ENCODE measurements at regions not wholly inside any gene's neighbourhood (a gene's known extent, or its start where the extent isn't known, plus 50 kb on each side); places are given as distances from the start of the nearest gene placed in this dataset.
"Not testable (repeated sequence)": the region's sequence is repeated elsewhere in the genome, so short reads cannot be mapped to it uniquely, and the experiment has no call there.

- DNase-seq = no peak
Measured at GRCh38 chr21:14825514-14825974, 239.3 kb downstream of the NRIP1 start.

GRCh38 chr21:14824126-14824525 is 240.7 kb downstream of the NRIP1 start:
- no peak for DNase-seq

- no peak for DNase-seq
Measured at GRCh38 chr21:14817311-14817710, 247.5 kb downstream of the NRIP1 start.

GRCh38 chr21:14814991-14815390 is 249.8 kb downstream of the NRIP1 start:
- DNase-seq = no peak

GRCh38 chr21:14814282-14814681 is 250.5 kb downstream of the NRIP1 start:
- DNase-seq = no peak

- DNase-seq = not testable (repeated sequence)
Measured at GRCh38 chr21:14804170-14804569, 258.1 kb upstream of the SAMSN1 start.

GRCh38 chr21:14797543-14797942 is 251.4 kb upstream of the SAMSN1 start:
- DNase-seq = no peak

GRCh38 chr21:14787312-14787711 is 241.2 kb upstream of the SAMSN1 start:
- no peak for DNase-seq

- DNase-seq = no peak
Measured at GRCh38 chr21:14785679-14786078, 239.6 kb upstream of the SAMSN1 start.

GRCh38 chr21:14773777-14774345 is 227.7 kb upstream of the SAMSN1 start:
- DNase-seq = peak; percentile 54

- DNase-seq = no peak
Measured at GRCh38 chr21:14771593-14771992, 225.5 kb upstream of the SAMSN1 start.

- no peak for DNase-seq
Measured at GRCh38 chr21:14768042-14768441, 221.9 kb upstream of the SAMSN1 start.

GRCh38 chr21:14767192-14767852 is 221.2 kb upstream of the SAMSN1 start:
- no peak for DNase-seq

- DNase-seq = no peak
Measured at GRCh38 chr21:14766241-14766640, 220.1 kb upstream of the SAMSN1 start.

GRCh38 chr21:14763695-14764064 is 217.6 kb upstream of the SAMSN1 start:
- DNase-seq = no peak

GRCh38 chr21:14762734-14763694 is 216.9 kb upstream of the SAMSN1 start:
- DNase-seq = no peak

GRCh38 chr21:14762327-14762726 is 216.2 kb upstream of the SAMSN1 start:
- DNase-seq = no peak

GRCh38 chr21:14759285-14759684 is 213.2 kb upstream of the SAMSN1 start:
- DNase-seq = no peak

GRCh38 chr21:14758849-14759248 is 212.7 kb upstream of the SAMSN1 start:
- no peak for DNase-seq

GRCh38 chr21:14757533-14758327 is 211.6 kb upstream of the SAMSN1 start:
- no peak for DNase-seq

- no peak for DNase-seq
Measured at GRCh38 chr21:14755086-14755485, 209.0 kb upstream of the SAMSN1 start.

GRCh38 chr21:14754682-14755081 is 208.6 kb upstream of the SAMSN1 start:
- DNase-seq = no peak

- no peak for DNase-seq
Measured at GRCh38 chr21:14754259-14754604, 208.1 kb upstream of the SAMSN1 start.

Data from stimulated activated CD4-positive, alpha-beta T cell treated with anti-CD3 and anti-CD28 coated beads, Interleukin-12 subunit alpha, Interleukin-12 subunit beta, amount 100 ng/mL, for 4 hours (primary cell).